HepG2 (cell line): ENCODE measurements at regions not wholly inside any gene's neighbourhood (a gene's known extent, or its start where the extent isn't known, plus 50 kb on each side); places are given as distances from the start of the nearest gene placed in this dataset.

Source experiments
- ATAC-seq: fragments of 200-7000 bp; cut with Tn5 transposase; 3 replicates; pipeline ENCODE4 v1.9.1; 2020; ENCODE audit warnings: mild to moderate bottlenecking, moderate library complexity
- BruUV-seq: library from RNA; stranded (reverse); fragments of 400-500 nt; replicated peaks from 2 replicates; lab custom pipeline; 2021; lab: Mats Ljungman, UMichigan
- CTCF ChIA-PET: fragments of 300-600 bp; formaldehyde crosslinking; extraction: SDS; loops from one replicate; lab custom pipeline; 2021; ENCODE audit warnings: low total read pairs, inconsistent platforms, low intra/inter-chr PET ratio; lab: Yijun Ruan, JAX
- POLR2A ChIA-PET: fragments of 350-600 bp; sonication (Branson Sonifier 250); formaldehyde crosslinking; loops from one replicate; lab custom pipeline; 2020; ENCODE audit warnings: antibody characterized with exemption, inconsistent platforms; lab: Yijun Ruan, JAX
- DNase-seq: peaks from one replicate; pipeline ENCODE4 v3.0.0-alpha.2; 2015; ENCODE audit warnings: low spot score
- FAIRE-seq: peaks from 3 replicates; lab custom pipeline; 2011; peaks lifted over from hg19 to GRCh38; lab: Jason Lieb, UNC
- H2AFZ ChIP-seq: one replicate; pipeline ENCODE4 v1.6.1; 2011; ENCODE audit warnings: low read length, inconsistent platforms
- H3K27ac ChIP-seq: fragments of 300-600 bp; 3 replicates; pipeline ENCODE4 v1.8.0; 2011; ENCODE audit warnings: mixed run types, mild to moderate bottlenecking, mixed read lengths, low read length, inconsistent platforms; ENCODE audit not compliant: insufficient read depth; ENCODE audit errors: extremely low read length
- H3K27me3 ChIP-seq, 2 experiments: fragments of 200-600 bp in 1 of 2; 2 replicates in 1 of 2; 3 replicates in 1 of 2; pipeline versions ENCODE4 v1.6.0 to v1.8.0; 2011; ENCODE audit warnings: low read length in 2 of 2, mild to moderate bottlenecking in 2 of 2, moderate library complexity in 2 of 2, inconsistent platforms in 1 of 2; ENCODE audit not compliant: insufficient read depth in 2 of 2, control insufficient read depth in 1 of 2
- H3K36me3 ChIP-seq, 2 experiments: fragments of 200-600 bp in 1 of 2; replicated peaks in 1 of 2; 2 replicates in 1 of 2; 3 replicates in 1 of 2; pipeline versions ENCODE4 v1.5.1 to v1.8.0; 2011; ENCODE audit warnings: low read length in 2 of 2, inconsistent platforms in 1 of 2; ENCODE audit not compliant: insufficient read depth in 2 of 2, control insufficient read depth in 1 of 2
- H3K4me1 ChIP-seq: 2 replicates; pipeline ENCODE4 v1.5.1; 2012; ENCODE audit warnings: low read length, inconsistent platforms; ENCODE audit not compliant: insufficient read depth
- H3K4me2 ChIP-seq: 2 replicates; pipeline ENCODE4 v1.6.0; 2011; ENCODE audit warnings: low read depth, low read length, inconsistent platforms
- H3K4me3 ChIP-seq, 3 experiments: fragments of 200-600 bp in 1 of 3; sonication (generic), shearing (Covaris generic) in 1 of 3; replicated peaks in 1 of 3; 2 replicates each; pipeline ENCODE4 v1.5.1; 2011 to 2016; ENCODE audit warnings: low read length in 3 of 3, inconsistent platforms in 2 of 3, low read depth in 2 of 3, mild to moderate bottlenecking in 2 of 3, control low read depth in 1 of 3, mixed read lengths in 1 of 3; ENCODE audit not compliant: insufficient read depth in 1 of 3
- H3K79me2 ChIP-seq: one replicate; pipeline ENCODE4 v1.6.1; 2011; ENCODE audit warnings: low read length, inconsistent platforms; ENCODE audit not compliant: insufficient read depth
- H3K9ac ChIP-seq: 2 replicates; pipeline ENCODE4 v1.6.0; 2011; ENCODE audit warnings: mild to moderate bottlenecking, low read depth, low read length, inconsistent platforms; ENCODE audit not compliant: insufficient read depth
- H3K9me3 ChIP-seq: 2 replicates; pipeline ENCODE4 v1.5.1; 2012; ENCODE audit warnings: mild to moderate bottlenecking, low read length
- H4K20me1 ChIP-seq: 2 replicates; pipeline ENCODE4 v1.6.0; 2011; ENCODE audit warnings: inconsistent platforms, mild to moderate bottlenecking, low read length, moderate library complexity; ENCODE audit not compliant: insufficient read depth
- ATF5 ChIP-seq: sonication (generic); formaldehyde crosslinking; IDR thresholded peaks from 2 replicates; pipeline ENCODE4 v1.4.0; 2020; ENCODE audit warnings: mild to moderate bottlenecking, low read depth, missing genetic modification reagents
- CCAR2 ChIP-seq: fragments of 200-400 bp; formaldehyde crosslinking; optimal IDR thresholded peaks from 2 replicates; pipeline ENCODE3; 2018; ENCODE audit warnings: low read depth, mild to moderate bottlenecking, low read length, moderate library complexity
- E2F5 ChIP-seq: sonication (generic); formaldehyde crosslinking; conservative IDR thresholded peaks from 2 replicates; pipeline ENCODE4 v1.4.0; 2020; ENCODE audit warnings: missing genetic modification reagents
- MAF1 ChIP-seq: sonication (generic); formaldehyde crosslinking; IDR thresholded peaks from 2 replicates; pipeline ENCODE4 v1.5.0; 2020; ENCODE audit warnings: missing genetic modification reagents, borderline replicate concordance
- NRL ChIP-seq: sonication (generic); formaldehyde crosslinking; IDR thresholded peaks from 2 replicates; pipeline ENCODE4 v1.5.0; 2020; ENCODE audit warnings: missing genetic modification reagents, mild to moderate bottlenecking, moderate library complexity, borderline replicate concordance
- PITX1 ChIP-seq: sonication (generic); formaldehyde crosslinking; IDR thresholded peaks from 2 replicates; pipeline ENCODE4 v1.5.1; 2020; ENCODE audit warnings: mild to moderate bottlenecking, missing genetic modification reagents
- RFXANK ChIP-seq: IDR thresholded peaks from 2 replicates; pipeline ENCODE4 v1.6.1; 2016
- SAP130 ChIP-seq: IDR thresholded peaks from 2 replicates; pipeline ENCODE4 v1.6.1; 2016; ENCODE audit warnings: low read depth
- TGIF2 ChIP-seq: IDR thresholded peaks from 2 replicates; pipeline ENCODE4 v1.6.1; 2016; ENCODE audit warnings: control low read depth, missing compliant biosample characterization
- ZBTB34 ChIP-seq: sonication (generic); formaldehyde crosslinking; IDR thresholded peaks from 2 replicates; pipeline ENCODE4 v1.8.0; 2022; ENCODE audit warnings: mild to moderate bottlenecking, missing genetic modification reagents
- ZNF333 ChIP-seq: sonication (generic); formaldehyde crosslinking; IDR thresholded peaks from 2 replicates; pipeline ENCODE4 v1.4.0; 2020; ENCODE audit warnings: mild to moderate bottlenecking, missing genetic modification reagents, borderline replicate concordance
- ZNF570 ChIP-seq: sonication (generic); formaldehyde crosslinking; IDR thresholded peaks from 2 replicates; pipeline ENCODE4 v1.4.0; 2020; ENCODE audit warnings: mild to moderate bottlenecking, missing genetic modification reagents, borderline replicate concordance
- ZNF720 ChIP-seq: sonication (generic); formaldehyde crosslinking; IDR thresholded peaks from 2 replicates; pipeline ENCODE4 v1.4.0; 2020; ENCODE audit warnings: missing genetic modification reagents
- ZNF850 ChIP-seq: sonication (generic); formaldehyde crosslinking; conservative IDR thresholded peaks from 2 replicates; pipeline ENCODE4 v1.9.0; 2021; ENCODE audit warnings: mild to moderate bottlenecking, missing genetic modification reagents
- WGBS: methylation state at CpG from one replicate; pipeline ENCODE4 v1.1.6; 2017; ENCODE audit warnings: low lambda C conversion rate; 5-methylcytosine and 5-hydroxymethylcytosine counted together
- in situ Hi-C: cut with HindIII; loops from 2 replicates; pipeline ENCODE4 v1.10.0; 2017; ENCODE audit warnings: low pct_unique_long_range_greater_than_20kb; ENCODE audit not compliant: extremely low pct_ligation_motif_present
- intact Hi-C: fragments of 100-400 bp; cut with micrococcal nuclease; formaldehyde crosslinking; loops from one replicate; pipeline ENCODE4 v1.10.0; 2022; ENCODE audit not compliant: unreplicated experiment
- TF ChIP-seq, protein P1 (sequence below): sonication (generic); formaldehyde crosslinking; IDR thresholded peaks from 2 replicates; pipeline ENCODE4 v1.4.0; 2020; ENCODE audit warnings: mild to moderate bottlenecking, missing genetic modification reagents

GRCh38 chr5:114734238-114734637 lies 372.4 kb downstream of the KCNN2 start:
- H3K27ac ChIP-seq: no peak overlapping the region
- H3K4me2 ChIP-seq: no peak overlapping the region
- no peak overlapping the region for H3K4me3 ChIP-seq
- peaks cover 41% of the 10 kb centered on the region for H3K9me3 ChIP-seq
- CTCF ChIA-PET: no interaction called here
- H3K9ac ChIP-seq: no peak overlapping the region
- no peaks in the 10 kb centered on the region for H3K79me2 ChIP-seq
- no peak overlapping the region for H2AFZ ChIP-seq
- in situ Hi-C loops: no loop called here
- no peaks in the 10 kb centered on the region for H4K20me1 ChIP-seq
- no peaks in the 10 kb centered on the region for H3K4me1 ChIP-seq
- ATAC-seq (no peak), FAIRE-seq (no peak), DNase-seq (no peak)
- POLR2A ChIA-PET: no interaction called here
- 0% methylated on average over 1 of the region's 1 CpG for WGBS
- no peaks in the 10 kb centered on the region for H3K36me3 ChIP-seq
- no TSS peak for BruUV-seq
- TF ChIP-seq ZNF850: no peak
- TF ChIP-seq, protein P1, sequence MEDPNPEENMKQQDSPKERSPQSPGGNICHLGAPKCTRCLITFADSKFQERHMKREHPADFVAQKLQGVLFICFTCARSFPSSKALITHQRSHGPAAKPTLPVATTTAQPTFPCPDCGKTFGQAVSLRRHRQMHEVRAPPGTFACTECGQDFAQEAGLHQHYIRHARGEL (CRISPR knock-in tag): no peak
- no peak for TF ChIP-seq NRL (CRISPR knock-in tag)
- TF ChIP-seq ZNF570: no peak
- TF ChIP-seq ZNF333: no peak
- TF ChIP-seq ZBTB34 (CRISPR knock-in tag): no peak
- no peak for TF ChIP-seq TGIF2
- no peak for TF ChIP-seq RFXANK (CRISPR knock-in tag)
- no peak for TF ChIP-seq ZNF720 (CRISPR knock-in tag)
- no peak for TF ChIP-seq SAP130 (CRISPR knock-in tag)
- TF ChIP-seq E2F5 (CRISPR knock-in tag): no peak
- TF ChIP-seq MAF1 (CRISPR knock-in tag): no peak
- no peak for TF ChIP-seq PITX1 (CRISPR knock-in tag)
- no peak for TF ChIP-seq CCAR2
- TF ChIP-seq ATF5 (CRISPR knock-in tag): no peak
- TF ChIP-seq, all 625 proteins: peak for 0
- intact Hi-C loops: no loop called here
- H3K27me3 ChIP-seq: no peaks in the 10 kb centered on the region
